ENCODE measurements at regions not wholly inside any gene's neighbourhood (a gene's known extent, or its start where the extent isn't known, plus 50 kb on each side); places are given as distances from the start of the nearest gene placed in this dataset.

- intact Hi-C loops (cut with micrococcal nuclease): no loop called here
- no peak for ATAC-seq
These were observed 133.4 kb upstream of the PEG3 start for GRCh38 chr19:56973713-56974555.

GRCh38 chr19:56974556-56975207, 134.2 kb upstream of the PEG3 start:
- no TSS peak for BruUV-seq (replicated peaks)
- Histone ChIP-seq H3K27ac (ENCODE audit: low read depth, low read length) (no peak overlapping the region), H2AFZ (ENCODE audit: low read depth, low read length, poor library complexity, severe bottlenecking) (no peak overlapping the region), H3K4me2 (ENCODE audit: low read length) (no peak overlapping the region), H3K36me3 (ENCODE audit: control insufficient read depth in 1 of 2, insufficient read depth in 2 of 2, low read length in 2 of 2) (no peaks in the 10 kb centered on the region), H3K9me2 (ENCODE audit: insufficient read depth) (no peaks in the 10 kb centered on the region), H4K20me1 (ENCODE audit: insufficient read depth) (no peaks in the 10 kb centered on the region), H3K4me3 (replicated peaks in 1 of 2; ENCODE audit: low read depth in 1 of 2, low read length in 2 of 2) (no peak overlapping the region), H3K27me3 (ENCODE audit: insufficient read depth, low read length) (no peaks in the 10 kb centered on the region), H3K4me1 (ENCODE audit: control insufficient read depth in 1 of 2, insufficient read depth in 2 of 2, low read length in 2 of 2) (no peaks in the 10 kb centered on the region), H3K79me2 (ENCODE audit: insufficient read depth, low read length) (no peaks in the 10 kb centered on the region), H3K9me3 (ENCODE audit: control insufficient read depth in 1 of 2, insufficient read depth in 1 of 2, low read depth in 1 of 2, low read length in 2 of 2) (peaks cover 0 to 40% of the 10 kb centered on the region in 2 experiments; a peak in 2 of 4 replicates), H3K9ac (ENCODE audit: low read length) (no peak overlapping the region)
- intact Hi-C loops (cut with micrococcal nuclease): no loop called here
- RAD21 ChIA-PET (ENCODE audit: low non-redundant PET in 1 of 2, low total read pairs in 2 of 2, uncharacterized antibody in 2 of 2, unreplicated experiment in 2 of 2): no interaction called here
- ATAC-seq (no peak), DNase-seq (ENCODE audit: low read depth, low spot score) (no peak)
- no peak for TF ChIP-seq FOSL1 (IDR thresholded peaks at IDR 0.05; ENCODE audit: low read depth)
- TF ChIP-seq POLR2A (IDR thresholded peaks at IDR 0.05; ENCODE audit: borderline replicate concordance, extremely low read depth, insufficient read depth, insufficient read length): no peak
- TF ChIP-seq EGR1 (IDR thresholded peaks at IDR 0.05; ENCODE audit: low read depth): no peak
- no peak for TF ChIP-seq SP1 (IDR thresholded peaks at IDR 0.05; ENCODE audit: low read depth)
- TF ChIP-seq ZFX (IDR thresholded peaks at IDR 0.05): no peak
- no peak for TF ChIP-seq SRF (IDR thresholded peaks at IDR 0.05; ENCODE audit: low read depth)
- TF ChIP-seq CTCF (IDR thresholded peaks at IDR 0.05 in 2 of 3, conservative IDR thresholded peaks at IDR 0.05 in 1 of 3; ENCODE audit: borderline replicate concordance in 1 of 3, insufficient read depth in 1 of 3, low read depth in 2 of 3, low read length in 2 of 3): no peak
- no peak for TF ChIP-seq POLR2AphosphoS5 (IDR thresholded peaks at IDR 0.05; ENCODE audit: low read depth, low read length)
- POLR2A ChIA-PET: no interaction called here
- CTCF ChIA-PET: no interaction called here

More at GRCh38 chr19:56973713-56974555, 133.4 kb upstream of the PEG3 start:
- RAD21 ChIA-PET (ENCODE audit: low non-redundant PET in 1 of 2, low total read pairs in 2 of 2, uncharacterized antibody in 2 of 2, unreplicated experiment in 2 of 2): no interaction called here
- Histone ChIP-seq H3K27ac (ENCODE audit: low read depth, low read length) (no peak overlapping the region), H3K9me3 (ENCODE audit: control insufficient read depth in 1 of 2, insufficient read depth in 1 of 2, low read depth in 1 of 2, low read length in 2 of 2) (peaks cover 0 to 37% of the 10 kb centered on the region in 2 experiments; a peak in 2 of 4 replicates), H3K4me2 (ENCODE audit: low read length) (no peak overlapping the region), H3K36me3 (ENCODE audit: control insufficient read depth in 1 of 2, insufficient read depth in 2 of 2, low read length in 2 of 2) (no peaks in the 10 kb centered on the region), H3K79me2 (ENCODE audit: insufficient read depth, low read length) (no peaks in the 10 kb centered on the region), H2AFZ (ENCODE audit: low read depth, low read length, poor library complexity, severe bottlenecking) (no peak overlapping the region), H3K9me2 (ENCODE audit: insufficient read depth) (no peaks in the 10 kb centered on the region), H3K4me1 (ENCODE audit: control insufficient read depth in 1 of 2, insufficient read depth in 2 of 2, low read length in 2 of 2) (no peaks in the 10 kb centered on the region), H3K27me3 (ENCODE audit: insufficient read depth, low read length) (no peaks in the 10 kb centered on the region), H3K9ac (ENCODE audit: low read length) (no peak overlapping the region), H3K4me3 (replicated peaks in 1 of 2; ENCODE audit: low read depth in 1 of 2, low read length in 2 of 2) (no peak overlapping the region), H4K20me1 (ENCODE audit: insufficient read depth) (no peaks in the 10 kb centered on the region)
- no peak for TF ChIP-seq SIN3A (IDR thresholded peaks at IDR 0.05; ENCODE audit: low read depth)
- TF ChIP-seq ZNF274 (IDR thresholded peaks at IDR 0.05; ENCODE audit: low read depth, low read length): no peak
- TF ChIP-seq EZH2phosphoT487 (IDR thresholded peaks at IDR 0.05; ENCODE audit: borderline replicate concordance): no peak
- no peak for TF ChIP-seq CEBPB (IDR thresholded peaks at IDR 0.05; ENCODE audit: low read depth)
- TF ChIP-seq POLR2AphosphoS5 (IDR thresholded peaks at IDR 0.05; ENCODE audit: low read depth, low read length): no peak
- no peak for TF ChIP-seq POLR2A (IDR thresholded peaks at IDR 0.05; ENCODE audit: borderline replicate concordance, extremely low read depth, insufficient read depth, insufficient read length)
- no peak for TF ChIP-seq EGR1 (IDR thresholded peaks at IDR 0.05; ENCODE audit: low read depth)
- no peak for TF ChIP-seq ATF3 (IDR thresholded peaks at IDR 0.05)
- no peak for TF ChIP-seq CBX3 (IDR thresholded peaks at IDR 0.05; ENCODE audit: low read depth)
- CTCF ChIA-PET: no interaction called here
- no peak for DNase-seq (ENCODE audit: low read depth, low spot score)
- POLR2A ChIA-PET: no interaction called here
- BruUV-seq (replicated peaks): no TSS peak
